GM23338 (cell line): ENCODE measurements at regions not wholly inside any gene's neighbourhood (a gene's known extent, or its start where the extent isn't known, plus 50 kb on each side); places are given as distances from the start of the nearest gene placed in this dataset.

Experiments used
- ATAC-seq: fragments of 200-7000 bp; cut with Tn5 transposase; 3 replicates; pipeline ENCODE4 v1.9.1; 2020
- DNase-seq: peaks from one replicate; pipeline ENCODE4 v3.0.0-alpha.2; 2015; ENCODE audit warnings: low spot score
- H2AFZ ChIP-seq: fragments of 200-600 bp; sonication (generic); 2 replicates; pipeline ENCODE4 v1.8.0; 2016; ENCODE audit warnings: antibody characterized with exemption, mild to moderate bottlenecking, moderate library complexity
- H3F3A ChIP-seq: fragments of 200-600 bp; sonication (generic); replicated peaks from 2 replicates; pipeline ENCODE4 v1.8.0; 2017; ENCODE audit warnings: antibody characterized with exemption, mixed run types, low read depth
- H3K27ac ChIP-seq: fragments of 200-600 bp; sonication (generic); 2 replicates; pipeline ENCODE4 v1.6.1; 2016; ENCODE audit warnings: low read depth
- H3K27me3 ChIP-seq: fragments of 200-600 bp; sonication (generic); 2 replicates; pipeline ENCODE4 v1.8.0; 2016; ENCODE audit warnings: mild to moderate bottlenecking, mixed run types, moderate library complexity; ENCODE audit not compliant: insufficient read depth
- H3K36me3 ChIP-seq: fragments of 200-600 bp; sonication (generic); 2 replicates; pipeline ENCODE4 v1.8.0; 2016; ENCODE audit warnings: mild to moderate bottlenecking; ENCODE audit not compliant: insufficient read depth
- H3K4me1 ChIP-seq: fragments of 200-600 bp; sonication (generic); 2 replicates; pipeline ENCODE4 v1.8.0; 2016; ENCODE audit warnings: mild to moderate bottlenecking, moderate library complexity; ENCODE audit not compliant: insufficient read depth
- H3K4me2 ChIP-seq: fragments of 200-600 bp; sonication (generic); 2 replicates; pipeline ENCODE4 v1.7.1; 2017; ENCODE audit warnings: mixed run types
- H3K4me3 ChIP-seq: fragments of 200-600 bp; sonication (generic); 2 replicates; pipeline ENCODE4 v1.6.1; 2016; ENCODE audit warnings: mixed run types
- H3K79me2 ChIP-seq: fragments of 200-600 bp; sonication (generic); replicated peaks from 2 replicates; pipeline ENCODE4 v1.8.0; 2017; ENCODE audit warnings: mild to moderate bottlenecking; ENCODE audit not compliant: insufficient read depth
- H3K9me2 ChIP-seq: fragments of 200-600 bp; sonication (generic); 2 replicates; pipeline ENCODE4 v1.8.0; 2017; ENCODE audit not compliant: insufficient read depth
- H4K20me1 ChIP-seq: fragments of 200-600 bp; sonication (generic); replicated peaks from 2 replicates; pipeline ENCODE4 v1.8.0; 2017; ENCODE audit warnings: mild to moderate bottlenecking; ENCODE audit not compliant: insufficient read depth
- H3K27ac Mint-ChIP-seq: 2 replicates; pipeline ENCODE4 v1.8.0; 2020; ENCODE audit warnings: inconsistent platforms, mild to moderate bottlenecking, moderate library complexity, mixed read lengths
- H3K27me3 Mint-ChIP-seq: 3 replicates; pipeline ENCODE4 v1.8.0; 2022; ENCODE audit warnings: low read depth, mild to moderate bottlenecking, moderate library complexity, mixed read lengths, inconsistent platforms; ENCODE audit not compliant: insufficient read depth, poor library complexity
- H3K36me3 Mint-ChIP-seq: 3 replicates; pipeline ENCODE4 v1.8.0; 2021; ENCODE audit warnings: low read depth, mild to moderate bottlenecking, inconsistent platforms, moderate library complexity, mixed read lengths
- H3K4me1 Mint-ChIP-seq: 3 replicates; pipeline ENCODE4 v1.8.0; 2020; ENCODE audit warnings: mild to moderate bottlenecking, inconsistent platforms, mixed read lengths
- H3K4me3 Mint-ChIP-seq: 3 replicates; pipeline ENCODE4 v1.8.0; 2021; ENCODE audit warnings: moderate library complexity, mild to moderate bottlenecking, inconsistent platforms, mixed read lengths
- H3K9me3 Mint-ChIP-seq: 3 replicates; pipeline ENCODE4 v1.8.0; 2020; ENCODE audit warnings: moderate library complexity, mild to moderate bottlenecking, inconsistent platforms, mixed read lengths
- POLR2AphosphoS5 ChIP-seq: IDR thresholded peaks from 2 replicates; pipeline ENCODE4 v1.6.1; 2016; ENCODE audit warnings: antibody characterized with exemption, low read depth
- STAT1 ChIP-seq: IDR thresholded peaks from one replicate; pipeline ENCODE4 v1.6.1; 2016; ENCODE audit warnings: antibody characterized with exemption; ENCODE audit not compliant: unreplicated experiment
- ZNF331 ChIP-seq: fragments of 250-450 bp; sonication (Bioruptor Pico); IDR thresholded peaks from 2 replicates; pipeline ENCODE4 v1.5.0; 2020; ENCODE audit warnings: low read depth, mild to moderate bottlenecking, moderate library complexity
- TF ChIP-seq, protein P1 (sequence below): fragments of 250-450 bp; sonication (Bioruptor Pico); IDR thresholded peaks from 2 replicates; pipeline ENCODE4 v1.5.0; 2020; ENCODE audit warnings: mild to moderate bottlenecking, moderate library complexity
- TF ChIP-seq, protein P2 (sequence below): IDR thresholded peaks from 2 replicates; pipeline ENCODE4 v1.6.1; 2016; ENCODE audit warnings: antibody characterized with exemption
- TF ChIP-seq, protein P3 (sequence below), 2 experiments: fragments of 200-600 bp in 1 of 2; sonication (generic) in 1 of 2; conservative IDR thresholded peaks; 2 replicates each; pipeline versions ENCODE4 v1.5.1 to v1.6.1; 2016 to 2017; ENCODE audit warnings: antibody characterized with exemption in 2 of 2, low read depth in 2 of 2, mild to moderate bottlenecking in 2 of 2, moderate library complexity in 1 of 2

DNA sequence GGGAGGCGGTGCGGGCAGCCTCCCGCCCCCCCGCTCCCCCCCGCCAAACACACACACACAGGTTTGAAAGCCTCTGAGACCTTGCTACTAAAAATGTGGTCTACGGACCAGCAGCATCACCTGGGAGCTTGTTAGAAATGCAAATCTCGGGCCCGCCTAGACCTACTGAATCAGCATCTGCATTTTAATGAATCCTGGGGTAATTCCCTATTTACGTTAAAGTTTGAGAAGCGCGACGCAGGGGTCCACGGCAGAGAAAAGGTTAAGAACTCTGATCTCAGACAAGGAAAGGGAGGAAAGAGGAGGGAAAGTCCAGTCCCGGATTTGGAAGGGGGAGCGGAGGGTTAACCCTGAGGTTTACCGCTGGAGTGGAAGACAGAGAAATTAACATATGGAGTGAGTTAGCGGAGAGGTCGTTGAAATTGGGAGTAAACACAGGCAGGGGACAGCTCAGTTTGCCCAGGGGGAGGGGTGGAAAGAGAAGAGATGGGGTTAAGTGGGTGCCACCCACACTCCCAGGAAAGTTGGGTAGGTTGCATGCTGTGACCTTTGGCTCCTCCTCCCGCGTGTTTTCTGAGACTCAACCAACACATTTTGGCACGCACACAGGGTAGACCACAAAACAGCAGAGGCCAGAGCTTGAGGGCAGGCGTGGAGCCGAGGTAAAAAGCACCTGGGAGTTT lies 483.6 kb downstream of the BCOR start:
- no peaks in the 10 kb centered on the region for H4K20me1 ChIP-seq
- ATAC-seq (peak; percentile 79), DNase-seq (peak; percentile 76)
- TF ChIP-seq ZNF331 (CRISPR knock-in tag) (no peak), STAT1 (no peak), POLR2AphosphoS5 (no peak)
- TF ChIP-seq, protein P1, sequence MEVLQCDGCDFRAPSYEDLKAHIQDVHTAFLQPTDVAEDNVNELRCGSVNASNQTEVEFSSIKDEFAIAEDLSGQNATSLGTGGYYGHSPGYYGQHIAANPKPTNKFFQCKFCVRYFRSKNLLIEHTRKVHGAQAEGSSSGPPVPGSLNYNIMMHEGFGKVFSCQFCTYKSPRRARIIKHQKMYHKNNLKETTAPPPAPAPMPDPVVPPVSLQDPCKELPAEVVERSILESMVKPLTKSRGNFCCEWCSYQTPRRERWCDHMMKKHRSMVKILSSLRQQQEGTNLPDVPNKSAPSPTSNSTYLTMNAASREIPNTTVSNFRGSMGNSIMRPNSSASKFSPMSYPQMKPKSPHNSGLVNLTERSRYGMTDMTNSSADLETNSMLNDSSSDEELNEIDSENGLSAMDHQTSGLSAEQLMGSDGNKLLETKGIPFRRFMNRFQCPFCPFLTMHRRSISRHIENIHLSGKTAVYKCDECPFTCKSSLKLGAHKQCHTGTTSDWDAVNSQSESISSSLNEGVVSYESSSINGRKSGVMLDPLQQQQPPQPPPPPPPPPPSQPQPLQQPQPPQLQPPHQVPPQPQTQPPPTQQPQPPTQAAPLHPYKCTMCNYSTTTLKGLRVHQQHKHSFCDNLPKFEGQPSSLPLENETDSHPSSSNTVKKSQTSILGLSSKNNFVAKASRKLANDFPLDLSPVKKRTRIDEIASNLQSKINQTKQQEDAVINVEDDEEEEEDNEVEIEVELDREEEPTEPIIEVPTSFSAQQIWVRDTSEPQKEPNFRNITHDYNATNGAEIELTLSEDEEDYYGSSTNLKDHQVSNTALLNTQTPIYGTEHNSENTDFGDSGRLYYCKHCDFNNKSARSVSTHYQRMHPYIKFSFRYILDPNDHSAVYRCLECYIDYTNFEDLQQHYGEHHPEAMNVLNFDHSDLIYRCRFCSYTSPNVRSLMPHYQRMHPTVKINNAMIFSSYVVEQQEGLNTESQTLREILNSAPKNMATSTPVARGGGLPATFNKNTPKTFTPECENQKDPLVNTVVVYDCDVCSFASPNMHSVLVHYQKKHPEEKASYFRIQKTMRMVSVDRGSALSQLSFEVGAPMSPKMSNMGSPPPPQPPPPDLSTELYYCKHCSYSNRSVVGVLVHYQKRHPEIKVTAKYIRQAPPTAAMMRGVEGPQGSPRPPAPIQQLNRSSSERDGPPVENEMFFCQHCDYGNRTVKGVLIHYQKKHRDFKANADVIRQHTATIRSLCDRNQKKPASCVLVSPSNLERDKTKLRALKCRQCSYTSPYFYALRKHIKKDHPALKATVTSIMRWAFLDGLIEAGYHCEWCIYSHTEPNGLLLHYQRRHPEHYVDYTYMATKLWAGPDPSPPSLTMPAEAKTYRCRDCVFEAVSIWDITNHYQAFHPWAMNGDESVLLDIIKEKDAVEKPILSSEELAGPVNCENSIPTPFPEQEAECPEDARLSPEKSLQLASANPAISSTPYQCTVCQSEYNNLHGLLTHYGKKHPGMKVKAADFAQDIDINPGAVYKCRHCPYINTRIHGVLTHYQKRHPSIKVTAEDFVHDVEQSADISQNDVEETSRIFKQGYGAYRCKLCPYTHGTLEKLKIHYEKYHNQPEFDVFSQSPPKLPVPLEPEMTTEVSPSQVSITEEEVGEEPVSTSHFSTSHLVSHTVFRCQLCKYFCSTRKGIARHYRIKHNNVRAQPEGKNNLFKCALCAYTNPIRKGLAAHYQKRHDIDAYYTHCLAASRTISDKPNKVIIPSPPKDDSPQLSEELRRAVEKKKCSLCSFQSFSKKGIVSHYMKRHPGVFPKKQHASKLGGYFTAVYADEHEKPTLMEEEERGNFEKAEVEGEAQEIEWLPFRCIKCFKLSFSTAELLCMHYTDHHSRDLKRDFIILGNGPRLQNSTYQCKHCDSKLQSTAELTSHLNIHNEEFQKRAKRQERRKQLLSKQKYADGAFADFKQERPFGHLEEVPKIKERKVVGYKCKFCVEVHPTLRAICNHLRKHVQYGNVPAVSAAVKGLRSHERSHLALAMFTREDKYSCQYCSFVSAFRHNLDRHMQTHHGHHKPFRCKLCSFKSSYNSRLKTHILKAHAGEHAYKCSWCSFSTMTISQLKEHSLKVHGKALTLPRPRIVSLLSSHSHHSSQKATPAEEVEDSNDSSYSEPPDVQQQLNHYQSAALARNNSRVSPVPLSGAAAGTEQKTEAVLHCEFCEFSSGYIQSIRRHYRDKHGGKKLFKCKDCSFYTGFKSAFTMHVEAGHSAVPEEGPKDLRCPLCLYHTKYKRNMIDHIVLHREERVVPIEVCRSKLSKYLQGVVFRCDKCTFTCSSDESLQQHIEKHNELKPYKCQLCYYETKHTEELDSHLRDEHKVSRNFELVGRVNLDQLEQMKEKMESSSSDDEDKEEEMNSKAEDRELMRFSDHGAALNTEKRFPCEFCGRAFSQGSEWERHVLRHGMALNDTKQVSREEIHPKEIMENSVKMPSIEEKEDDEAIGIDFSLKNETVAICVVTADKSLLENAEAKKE (CRISPR knock-in tag), result no peak
- TF ChIP-seq, protein P2, sequence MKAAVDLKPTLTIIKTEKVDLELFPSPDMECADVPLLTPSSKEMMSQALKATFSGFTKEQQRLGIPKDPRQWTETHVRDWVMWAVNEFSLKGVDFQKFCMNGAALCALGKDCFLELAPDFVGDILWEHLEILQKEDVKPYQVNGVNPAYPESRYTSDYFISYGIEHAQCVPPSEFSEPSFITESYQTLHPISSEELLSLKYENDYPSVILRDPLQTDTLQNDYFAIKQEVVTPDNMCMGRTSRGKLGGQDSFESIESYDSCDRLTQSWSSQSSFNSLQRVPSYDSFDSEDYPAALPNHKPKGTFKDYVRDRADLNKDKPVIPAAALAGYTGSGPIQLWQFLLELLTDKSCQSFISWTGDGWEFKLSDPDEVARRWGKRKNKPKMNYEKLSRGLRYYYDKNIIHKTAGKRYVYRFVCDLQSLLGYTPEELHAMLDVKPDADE, result no peak
- TF ChIP-seq, protein P3, sequence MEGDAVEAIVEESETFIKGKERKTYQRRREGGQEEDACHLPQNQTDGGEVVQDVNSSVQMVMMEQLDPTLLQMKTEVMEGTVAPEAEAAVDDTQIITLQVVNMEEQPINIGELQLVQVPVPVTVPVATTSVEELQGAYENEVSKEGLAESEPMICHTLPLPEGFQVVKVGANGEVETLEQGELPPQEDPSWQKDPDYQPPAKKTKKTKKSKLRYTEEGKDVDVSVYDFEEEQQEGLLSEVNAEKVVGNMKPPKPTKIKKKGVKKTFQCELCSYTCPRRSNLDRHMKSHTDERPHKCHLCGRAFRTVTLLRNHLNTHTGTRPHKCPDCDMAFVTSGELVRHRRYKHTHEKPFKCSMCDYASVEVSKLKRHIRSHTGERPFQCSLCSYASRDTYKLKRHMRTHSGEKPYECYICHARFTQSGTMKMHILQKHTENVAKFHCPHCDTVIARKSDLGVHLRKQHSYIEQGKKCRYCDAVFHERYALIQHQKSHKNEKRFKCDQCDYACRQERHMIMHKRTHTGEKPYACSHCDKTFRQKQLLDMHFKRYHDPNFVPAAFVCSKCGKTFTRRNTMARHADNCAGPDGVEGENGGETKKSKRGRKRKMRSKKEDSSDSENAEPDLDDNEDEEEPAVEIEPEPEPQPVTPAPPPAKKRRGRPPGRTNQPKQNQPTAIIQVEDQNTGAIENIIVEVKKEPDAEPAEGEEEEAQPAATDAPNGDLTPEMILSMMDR (conservative IDR thresholded peaks at IDR 0.05; ENCODE audit: low read depth in 2 of 2), result no peak
- H3K27ac Mint-ChIP-seq, result peak overlapping the region; percentile 83
- H3K9me2 ChIP-seq, result no peaks in the 10 kb centered on the region
- H3K4me3 Mint-ChIP-seq, result peak overlapping the region; percentile 77
- H3K36me3 Mint-ChIP-seq, result peaks cover 6% of the 10 kb centered on the region; the same call in 2 of the 3 replicates
- H3K79me2 ChIP-seq, result no peaks in the 10 kb centered on the region
- H3K27me3 Mint-ChIP-seq, result peaks cover 9% of the 10 kb centered on the region
- H2AFZ ChIP-seq, result no peak overlapping the region
- H3K4me1 Mint-ChIP-seq, result peaks cover 42% of the 10 kb centered on the region
- peak overlapping the region; percentile 55 for H3K4me3 ChIP-seq
- no peaks in the 10 kb centered on the region for H3K27me3 ChIP-seq
- H3K4me1 ChIP-seq, result peaks cover 13% of the 10 kb centered on the region; the same call in 1 of the 2 replicates
- H3K36me3 ChIP-seq, result no peaks in the 10 kb centered on the region
- peak overlapping the region; percentile 88 for H3K27ac ChIP-seq
- H3K9me3 Mint-ChIP-seq, result no peaks in the 10 kb centered on the region; the same call in 1 of the 3 replicates
- H3F3A ChIP-seq, result no peaks in the 10 kb centered on the region
- peak overlapping the region; percentile 76 for H3K4me2 ChIP-seq
